ENCODE measurements at regions not wholly inside any gene's neighbourhood (a gene's known extent, or its start where the extent isn't known, plus 50 kb on each side); places are given as distances from the start of the nearest gene placed in this dataset.
A peak's percentile ranks its signal among the peaks of the same experiment; 100 is the strongest.

- Mint-ChIP-seq H3K4me3 (ENCODE audit: unreplicated experiment) (no peak overlapping the region), H3K4me1 (ENCODE audit: low read depth, unreplicated experiment) (no peaks in the 10 kb centered on the region), H3K27ac (ENCODE audit: unreplicated experiment) (no peak overlapping the region), H3K36me3 (ENCODE audit: unreplicated experiment) (peaks cover 9% of the 10 kb centered on the region), H3K27me3 (ENCODE audit: unreplicated experiment) (no peaks in the 10 kb centered on the region), H3K9me3 (ENCODE audit: unreplicated experiment) (peaks cover 5% of the 10 kb centered on the region)
- DNase-seq, result peak; percentile 7
- TF ChIP-seq CTCF (IDR thresholded peaks at IDR 0.05; ENCODE audit: partially characterized antibody, unreplicated experiment), result no peak
Observed at GRCh38 chr2:239598732-239599090, 197.9 kb upstream of the HDAC4 start.

GRCh38 chr2:239598011-239598731 lies 197.4 kb upstream of the HDAC4 start:
- peak; percentile 10 for DNase-seq

GRCh38 chr2:239597216-239597615 lies 196.4 kb upstream of the HDAC4 start:
- Mint-ChIP-seq H3K4me1 (ENCODE audit: low read depth, unreplicated experiment) (no peaks in the 10 kb centered on the region), H3K9me3 (ENCODE audit: unreplicated experiment) (peaks cover 8% of the 10 kb centered on the region), H3K4me3 (ENCODE audit: unreplicated experiment) (no peak overlapping the region), H3K27ac (ENCODE audit: unreplicated experiment) (no peak overlapping the region), H3K36me3 (ENCODE audit: unreplicated experiment) (peaks cover 20% of the 10 kb centered on the region), H3K27me3 (ENCODE audit: unreplicated experiment) (peaks cover 2% of the 10 kb centered on the region)
- no peak for DNase-seq
- no peak for TF ChIP-seq CTCF (IDR thresholded peaks at IDR 0.05; ENCODE audit: partially characterized antibody, unreplicated experiment)

More at GRCh38 chr2:239598011-239598731, 197.4 kb upstream of the HDAC4 start:
- H3K27ac Mint-ChIP-seq (ENCODE audit: unreplicated experiment), result no peak overlapping the region
- no peaks in the 10 kb centered on the region for H3K4me1 Mint-ChIP-seq (ENCODE audit: low read depth, unreplicated experiment)
- peaks cover 15% of the 10 kb centered on the region for H3K36me3 Mint-ChIP-seq (ENCODE audit: unreplicated experiment)
- H3K27me3 Mint-ChIP-seq (ENCODE audit: unreplicated experiment), result peaks cover 2% of the 10 kb centered on the region
- TF ChIP-seq CTCF (IDR thresholded peaks at IDR 0.05; ENCODE audit: partially characterized antibody, unreplicated experiment), result no peak
- H3K9me3 Mint-ChIP-seq (ENCODE audit: unreplicated experiment), result peaks cover 5% of the 10 kb centered on the region
- no peak overlapping the region for H3K4me3 Mint-ChIP-seq (ENCODE audit: unreplicated experiment)

- no peak overlapping the region for H3K4me3 Mint-ChIP-seq (ENCODE audit: unreplicated experiment)
- H3K27me3 Mint-ChIP-seq (ENCODE audit: unreplicated experiment), result peaks cover 4% of the 10 kb centered on the region
- TF ChIP-seq CTCF (IDR thresholded peaks at IDR 0.05; ENCODE audit: partially characterized antibody, unreplicated experiment), result no peak
- peaks cover 11% of the 10 kb centered on the region for H3K9me3 Mint-ChIP-seq (ENCODE audit: unreplicated experiment)
- H3K36me3 Mint-ChIP-seq (ENCODE audit: unreplicated experiment), result peaks cover 24% of the 10 kb centered on the region
- no peaks in the 10 kb centered on the region for H3K4me1 Mint-ChIP-seq (ENCODE audit: low read depth, unreplicated experiment)
- H3K27ac Mint-ChIP-seq (ENCODE audit: unreplicated experiment), result no peak overlapping the region
- no peak for DNase-seq
Observed at GRCh38 chr2:239596792-239597191, 196.0 kb upstream of the HDAC4 start.

- DNase-seq, result peak; percentile 9
- TF ChIP-seq CTCF (IDR thresholded peaks at IDR 0.05; ENCODE audit: partially characterized antibody, unreplicated experiment), result no peak
- Mint-ChIP-seq H3K9me3 (ENCODE audit: unreplicated experiment) (peaks cover 12% of the 10 kb centered on the region), H3K36me3 (ENCODE audit: unreplicated experiment) (peaks cover 26% of the 10 kb centered on the region), H3K27ac (ENCODE audit: unreplicated experiment) (no peak overlapping the region), H3K27me3 (ENCODE audit: unreplicated experiment) (peaks cover 9% of the 10 kb centered on the region), H3K4me1 (ENCODE audit: low read depth, unreplicated experiment) (no peaks in the 10 kb centered on the region), H3K4me3 (ENCODE audit: unreplicated experiment) (no peak overlapping the region)
Observed at GRCh38 chr2:239596253-239596652, 195.4 kb upstream of the HDAC4 start.
